ENCODE measurements at regions not wholly inside any gene's neighbourhood (a gene's known extent, or its start where the extent isn't known, plus 50 kb on each side); places are given as distances from the start of the nearest gene placed in this dataset.

DNA sequence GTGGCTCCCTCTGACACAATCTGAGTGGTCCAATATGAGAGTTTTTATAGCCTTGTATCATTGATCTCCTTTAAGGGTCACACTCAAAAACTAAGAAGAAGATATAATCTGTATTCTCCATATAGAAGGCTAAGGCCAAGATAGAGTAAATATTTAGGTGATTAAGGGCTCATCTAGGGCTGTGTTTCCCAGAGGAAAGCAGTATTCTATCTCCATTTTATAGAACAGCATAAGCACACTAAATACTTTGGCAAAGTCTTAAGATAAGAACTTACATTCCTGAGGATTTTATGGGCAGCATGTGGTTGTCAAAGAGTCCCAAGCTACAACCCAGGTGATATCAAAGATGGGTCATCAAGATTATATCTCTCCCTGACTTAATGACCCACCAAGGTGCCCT is 377.6 kb downstream of the KIF16B start:
- H3K4ac ChIP-seq (ENCODE audit: low read depth, low read length) = no peak overlapping the region
- H4K20me1 ChIP-seq (ENCODE audit: insufficient read depth, low read length) = no peaks in the 10 kb centered on the region
- no peaks in the 10 kb centered on the region for H3K36me3 ChIP-seq (ENCODE audit: control insufficient read depth, insufficient read depth, low read length)
- no peak overlapping the region for H2BK20ac ChIP-seq (ENCODE audit: low read depth, low read length)
- H3K27ac ChIP-seq (ENCODE audit: insufficient read depth, low read length) = no peak overlapping the region
- TF ChIP-seq CEBPB (IDR thresholded peaks at IDR 0.05; ENCODE audit: low read depth, low read length) (no peak), ELK1 (IDR thresholded peaks at IDR 0.05; ENCODE audit: borderline replicate concordance, low read depth, low read length) (no peak), CHD1 (IDR thresholded peaks at IDR 0.05; ENCODE audit: low read depth, low read length) (no peak), RFX5 (IDR thresholded peaks at IDR 0.05; ENCODE audit: low read depth, low read length) (no peak), SMC3 (IDR thresholded peaks at IDR 0.05; ENCODE audit: low read depth, low read length) (no peak), POLR2A (IDR thresholded peaks at IDR 0.05; ENCODE audit: low read depth, low read length) (no peak), MAFK (IDR thresholded peaks at IDR 0.05; ENCODE audit: low read depth, low read length) (no peak), MAZ (IDR thresholded peaks at IDR 0.05; ENCODE audit: borderline replicate concordance, low read depth, low read length) (no peak), RCOR1 (IDR thresholded peaks at IDR 0.05; ENCODE audit: insufficient replicate concordance, low read length) (no peak), BHLHE40 (IDR thresholded peaks at IDR 0.05; ENCODE audit: low read depth, low read length) (no peak), NFE2L2 (IDR thresholded peaks at IDR 0.05; ENCODE audit: low read depth, low read length) (no peak), MXI1 (IDR thresholded peaks at IDR 0.05; ENCODE audit: borderline replicate concordance, low read depth, low read length) (no peak)
- TF ChIP-seq, protein P1, sequence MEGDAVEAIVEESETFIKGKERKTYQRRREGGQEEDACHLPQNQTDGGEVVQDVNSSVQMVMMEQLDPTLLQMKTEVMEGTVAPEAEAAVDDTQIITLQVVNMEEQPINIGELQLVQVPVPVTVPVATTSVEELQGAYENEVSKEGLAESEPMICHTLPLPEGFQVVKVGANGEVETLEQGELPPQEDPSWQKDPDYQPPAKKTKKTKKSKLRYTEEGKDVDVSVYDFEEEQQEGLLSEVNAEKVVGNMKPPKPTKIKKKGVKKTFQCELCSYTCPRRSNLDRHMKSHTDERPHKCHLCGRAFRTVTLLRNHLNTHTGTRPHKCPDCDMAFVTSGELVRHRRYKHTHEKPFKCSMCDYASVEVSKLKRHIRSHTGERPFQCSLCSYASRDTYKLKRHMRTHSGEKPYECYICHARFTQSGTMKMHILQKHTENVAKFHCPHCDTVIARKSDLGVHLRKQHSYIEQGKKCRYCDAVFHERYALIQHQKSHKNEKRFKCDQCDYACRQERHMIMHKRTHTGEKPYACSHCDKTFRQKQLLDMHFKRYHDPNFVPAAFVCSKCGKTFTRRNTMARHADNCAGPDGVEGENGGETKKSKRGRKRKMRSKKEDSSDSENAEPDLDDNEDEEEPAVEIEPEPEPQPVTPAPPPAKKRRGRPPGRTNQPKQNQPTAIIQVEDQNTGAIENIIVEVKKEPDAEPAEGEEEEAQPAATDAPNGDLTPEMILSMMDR (conservative IDR thresholded peaks at IDR 0.05; ENCODE audit: low read depth, low read length) = no peak
- TF ChIP-seq, protein P2, sequence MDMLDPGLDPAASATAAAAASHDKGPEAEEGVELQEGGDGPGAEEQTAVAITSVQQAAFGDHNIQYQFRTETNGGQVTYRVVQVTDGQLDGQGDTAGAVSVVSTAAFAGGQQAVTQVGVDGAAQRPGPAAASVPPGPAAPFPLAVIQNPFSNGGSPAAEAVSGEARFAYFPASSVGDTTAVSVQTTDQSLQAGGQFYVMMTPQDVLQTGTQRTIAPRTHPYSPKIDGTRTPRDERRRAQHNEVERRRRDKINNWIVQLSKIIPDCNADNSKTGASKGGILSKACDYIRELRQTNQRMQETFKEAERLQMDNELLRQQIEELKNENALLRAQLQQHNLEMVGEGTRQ (IDR thresholded peaks at IDR 0.05; ENCODE audit: low read depth, low read length) = no peak
- no peaks in the 10 kb centered on the region for H3K27me3 ChIP-seq (ENCODE audit: control insufficient read depth, insufficient read depth, low read length)
- DNase-seq = no peak
- no peak overlapping the region for H2BK120ac ChIP-seq (ENCODE audit: low read depth, low read length)
- H2AK5ac ChIP-seq (ENCODE audit: low read depth, low read length) = no peak overlapping the region
- no peaks in the 10 kb centered on the region for H3K79me1 ChIP-seq (ENCODE audit: low read depth in 1 of 2, low read length in 2 of 2)
- H3K9me3 ChIP-seq (ENCODE audit: control insufficient read depth, insufficient read depth, low read length) = peaks cover 5% of the 10 kb centered on the region
- BruUV-seq (replicated peaks) = no TSS peak
- no peak overlapping the region for H2AK9ac ChIP-seq (replicated peaks; ENCODE audit: low read depth, low read length, poor library complexity)
- no peak overlapping the region for H3K56ac ChIP-seq (ENCODE audit: extremely low read depth, insufficient read depth, low read length)
- H2AFZ ChIP-seq (replicated peaks; ENCODE audit: low read length, poor library complexity) = no peak overlapping the region
- in situ Hi-C loops (cut with MboI; ENCODE audit: low sequenced_read_pairs) (no loop called here), intact Hi-C loops (cut with micrococcal nuclease) (no loop called here), dilution Hi-C loops (cut with HindIII; ENCODE audit: low sequenced_read_pairs, unreplicated experiment) (no loop called here)
- H2BK5ac ChIP-seq (ENCODE audit: low read depth, low read length, poor library complexity, severe bottlenecking) = no peak overlapping the region
- no peak overlapping the region for H4K5ac ChIP-seq (ENCODE audit: low read depth, low read length)
- no peak overlapping the region for H3K4me3 ChIP-seq (ENCODE audit: insufficient read depth, low read depth, low read length)
- H2BK15ac ChIP-seq (ENCODE audit: low read depth, low read length) = no peak overlapping the region
- H3K18ac ChIP-seq (ENCODE audit: low read depth, low read length) = no peak overlapping the region
- H4K91ac ChIP-seq (ENCODE audit: insufficient read depth, low read depth, low read length) = no peak overlapping the region
- no peaks in the 10 kb centered on the region for H3K4me1 ChIP-seq (ENCODE audit: control insufficient read depth, insufficient read depth, low read length)
- H3K4me2 ChIP-seq (ENCODE audit: low read depth, low read length) = no peak overlapping the region
- H4K8ac ChIP-seq (ENCODE audit: low read depth in 2 of 2, low read length in 2 of 2) = no peak overlapping the region
- no peak overlapping the region for H3K14ac ChIP-seq (replicated peaks; ENCODE audit: low read depth, low read length)
- H3K23ac ChIP-seq (ENCODE audit: low read depth, low read length) = no peak overlapping the region
- H3K9ac ChIP-seq (ENCODE audit: low read depth, low read length) = no peak overlapping the region
- ChIA-PET CTCF (no interaction called here), POLR2A (ENCODE audit: unreplicated experiment) (interaction anchor here (0.6 kb wide), 1 partner anchor 805 kb away, joined by 3 read pairs; no protein-coding TSS in a partner anchor)
- H3K9me1 ChIP-seq (ENCODE audit: insufficient read depth, low read length) = no peaks in the 10 kb centered on the region
- ATAC-seq (ENCODE audit: low read depth) = no peak
